Astrocyte (in vitro differentiated cells and primary cell): ENCODE measurements at regions not wholly inside any gene's neighbourhood (a gene's known extent, or its start where the extent isn't known, plus 50 kb on each side); places are given as distances from the start of the nearest gene placed in this dataset.
A peak's percentile ranks its signal among the peaks of the same experiment; 100 is the strongest.

ENCODE experiments used
- DNase-seq: peaks from one replicate; pipeline ENCODE4 v3.0.0-alpha.2; 2010; ENCODE audit warnings: low read depth
- FAIRE-seq: peaks from 2 replicates; lab custom pipeline; 2011; peaks lifted over from hg19 to GRCh38; lab: Jason Lieb, UNC
- H2AFZ ChIP-seq: 2 replicates; pipeline ENCODE4 v1.6.0; 2012; ENCODE audit warnings: low read depth, low read length, inconsistent platforms
- H3K27ac ChIP-seq: 2 replicates; pipeline ENCODE4 v1.5.1; 2011; ENCODE audit warnings: low read depth, low read length, inconsistent platforms
- H3K27me3 ChIP-seq: 2 replicates; pipeline ENCODE4 v1.6.0; 2011; ENCODE audit warnings: low read length, inconsistent platforms; ENCODE audit not compliant: insufficient read depth
- H3K36me3 ChIP-seq: 2 replicates; pipeline ENCODE4 v1.5.1; 2011; ENCODE audit warnings: low read length, inconsistent platforms; ENCODE audit not compliant: insufficient read depth
- H3K4me1 ChIP-seq: 2 replicates; pipeline ENCODE4 v1.5.1; 2011; ENCODE audit warnings: low read length, inconsistent platforms; ENCODE audit not compliant: insufficient read depth
- H3K4me2 ChIP-seq: 2 replicates; pipeline ENCODE4 v1.6.0; 2012; ENCODE audit warnings: low read length, inconsistent platforms
- H3K4me3 ChIP-seq: 2 replicates; pipeline ENCODE4 v1.5.1; 2011; ENCODE audit warnings: low read depth, mild to moderate bottlenecking, low read length, inconsistent platforms; ENCODE audit not compliant: insufficient read depth
- H3K79me2 ChIP-seq: 2 replicates; pipeline ENCODE4 v1.6.0; 2012; ENCODE audit warnings: mild to moderate bottlenecking, low read length, inconsistent platforms; ENCODE audit not compliant: insufficient read depth
- H3K9ac ChIP-seq: 2 replicates; pipeline ENCODE4 v1.6.0; 2012; ENCODE audit warnings: mild to moderate bottlenecking, low read length, inconsistent platforms
- H3K9me3 ChIP-seq: 2 replicates; pipeline ENCODE4 v1.5.1; 2012; ENCODE audit warnings: low read depth, mild to moderate bottlenecking, low read length, inconsistent platforms; ENCODE audit not compliant: insufficient read depth
- H4K20me1 ChIP-seq: 2 replicates; pipeline ENCODE4 v1.6.0; 2012; ENCODE audit warnings: low read length, inconsistent platforms; ENCODE audit not compliant: insufficient read depth
- H3K27ac Mint-ChIP-seq: one replicate; pipeline ENCODE4 v1.8.0; 2021; ENCODE audit warnings: mild to moderate bottlenecking, mixed read lengths; ENCODE audit not compliant: unreplicated experiment
- H3K27me3 Mint-ChIP-seq: one replicate; pipeline ENCODE4 v1.8.0; 2021; ENCODE audit warnings: low read depth, mixed read lengths; ENCODE audit not compliant: unreplicated experiment
- H3K36me3 Mint-ChIP-seq: one replicate; pipeline ENCODE4 v1.8.0; 2021; ENCODE audit warnings: low read depth, mixed read lengths; ENCODE audit not compliant: unreplicated experiment
- H3K4me1 Mint-ChIP-seq: one replicate; pipeline ENCODE4 v1.8.0; 2021; ENCODE audit warnings: low read depth, mixed read lengths; ENCODE audit not compliant: unreplicated experiment
- H3K4me3 Mint-ChIP-seq: one replicate; pipeline ENCODE4 v1.8.0; 2021; ENCODE audit warnings: mild to moderate bottlenecking, moderate library complexity, mixed read lengths; ENCODE audit not compliant: unreplicated experiment
- H3K9me3 Mint-ChIP-seq: one replicate; pipeline ENCODE4 v1.8.0; 2021; ENCODE audit warnings: mild to moderate bottlenecking, mixed read lengths; ENCODE audit not compliant: unreplicated experiment
- CTCF ChIP-seq: IDR thresholded peaks from 2 replicates; pipeline ENCODE4 v1.5.1; 2011; ENCODE audit warnings: low read depth, mild to moderate bottlenecking, inconsistent platforms, low read length, moderate library complexity; ENCODE audit not compliant: insufficient read depth
- EZH2 ChIP-seq: IDR thresholded peaks from 2 replicates; pipeline ENCODE4 v1.6.1; 2012; ENCODE audit warnings: mild to moderate bottlenecking, low read length, inconsistent platforms; ENCODE audit not compliant: insufficient read depth

GRCh38 chrX:3493605-3494004 is 147.2 kb upstream of the MXRA5 start:
- H3K27me3 Mint-ChIP-seq = no peaks in the 10 kb centered on the region
- H3K9me3 ChIP-seq = no peaks in the 10 kb centered on the region
- no peak for DNase-seq
- H3K27ac Mint-ChIP-seq = no peak overlapping the region
- peaks cover 6% of the 10 kb centered on the region for H3K9me3 Mint-ChIP-seq
- TF ChIP-seq CTCF (no peak), EZH2 (no peak)
- no peak overlapping the region for H3K4me2 ChIP-seq
- H3K4me3 ChIP-seq = no peak overlapping the region
- H3K36me3 ChIP-seq = no peaks in the 10 kb centered on the region
- no peak overlapping the region for H3K4me3 Mint-ChIP-seq
- no peaks in the 10 kb centered on the region for H4K20me1 ChIP-seq
- no peak overlapping the region for H3K9ac ChIP-seq
- no peaks in the 10 kb centered on the region for H3K36me3 Mint-ChIP-seq
- FAIRE-seq = peak; percentile 73
- no peaks in the 10 kb centered on the region for H3K4me1 ChIP-seq
- H3K27ac ChIP-seq = no peak overlapping the region
- H2AFZ ChIP-seq = no peak overlapping the region
- H3K4me1 Mint-ChIP-seq = no peaks in the 10 kb centered on the region
- no peaks in the 10 kb centered on the region for H3K79me2 ChIP-seq
- no peaks in the 10 kb centered on the region for H3K27me3 ChIP-seq

GRCh38 chrX:3485727-3486126 is 139.3 kb upstream of the MXRA5 start:
- Mint-ChIP-seq H3K4me1 (no peaks in the 10 kb centered on the region), H3K4me3 (no peak overlapping the region), H3K9me3 (peaks cover 2% of the 10 kb centered on the region), H3K36me3 (no peaks in the 10 kb centered on the region), H3K27me3 (no peaks in the 10 kb centered on the region), H3K27ac (no peak overlapping the region)
- H2AFZ ChIP-seq = no peak overlapping the region
- no peak overlapping the region for H3K4me2 ChIP-seq
- no peak overlapping the region for H3K9ac ChIP-seq
- H3K4me1 ChIP-seq = no peaks in the 10 kb centered on the region
- no peak overlapping the region for H3K4me3 ChIP-seq
- no peaks in the 10 kb centered on the region for H3K27me3 ChIP-seq
- no peak for FAIRE-seq
- H3K79me2 ChIP-seq = no peaks in the 10 kb centered on the region
- H3K9me3 ChIP-seq = no peaks in the 10 kb centered on the region
- no peaks in the 10 kb centered on the region for H4K20me1 ChIP-seq
- no peak overlapping the region for H3K27ac ChIP-seq
- TF ChIP-seq EZH2 (no peak), CTCF (no peak)
- no peak for DNase-seq
- H3K36me3 ChIP-seq = no peaks in the 10 kb centered on the region

GRCh38 chrX:3479026-3479425 is 132.6 kb upstream of the MXRA5 start:
- FAIRE-seq (no peak), DNase-seq (no peak)
- H3K27ac ChIP-seq = no peak overlapping the region
- Mint-ChIP-seq H3K27me3 (no peaks in the 10 kb centered on the region), H3K4me3 (no peak overlapping the region), H3K36me3 (no peaks in the 10 kb centered on the region), H3K27ac (no peak overlapping the region), H3K9me3 (no peaks in the 10 kb centered on the region), H3K4me1 (no peaks in the 10 kb centered on the region)
- H3K27me3 ChIP-seq = no peaks in the 10 kb centered on the region
- no peaks in the 10 kb centered on the region for H3K36me3 ChIP-seq
- H3K79me2 ChIP-seq = no peaks in the 10 kb centered on the region
- H3K9ac ChIP-seq = no peak overlapping the region
- H3K4me3 ChIP-seq = no peak overlapping the region
- TF ChIP-seq EZH2 = no peak
- no peak for TF ChIP-seq CTCF
- H4K20me1 ChIP-seq = no peaks in the 10 kb centered on the region
- H3K4me1 ChIP-seq = no peaks in the 10 kb centered on the region
- H3K9me3 ChIP-seq = no peaks in the 10 kb centered on the region
- H3K4me2 ChIP-seq = no peak overlapping the region
- no peak overlapping the region for H2AFZ ChIP-seq
